Naive thymus-derived CD4-positive, alpha-beta T cell (primary cell): ENCODE measurements at regions not wholly inside any gene's neighbourhood (a gene's known extent, or its start where the extent isn't known, plus 50 kb on each side); places are given as distances from the start of the nearest gene placed in this dataset.
A peak's percentile ranks its signal among the peaks of the same experiment; 100 is the strongest.

Source experiments
- ATAC-seq: fragments of 150-1000 bp; cut with Tn5 transposase; 2 replicates; pipeline ENCODE4 v1.10.0; 2021; ENCODE audit warnings: mild to moderate bottlenecking, moderate library complexity
- CTCF ChIA-PET: fragments of 350-600 bp; sonication (Branson Sonifier 250); formaldehyde crosslinking; loops from one replicate; lab custom pipeline; 2021; ENCODE audit warnings: antibody characterized with exemption; lab: Charles Lee
- POLR2A ChIA-PET: fragments of 350-600 bp; sonication (Branson Sonifier 250); formaldehyde crosslinking; loops from one replicate; lab custom pipeline; 2021; ENCODE audit warnings: antibody characterized with exemption, inconsistent platforms; lab: Charles Lee
- DNase-seq, 9 donors: peaks; one replicate each; pipeline versions ENCODE4 v3.0.0 to v3.0.0-alpha.2; 2020 to 2022; ENCODE audit warnings: mixed read lengths in 1 of 9
- H3K27ac ChIP-seq: one replicate; pipeline ENCODE4 v1.7.0; 2013; ENCODE audit warnings: mild to moderate bottlenecking, low read depth, low read length, moderate library complexity
- H3K27me3 ChIP-seq, 2 donors: one replicate each; pipeline ENCODE4 v1.7.0; 2013; ENCODE audit warnings: low read length in 2 of 2, mild to moderate bottlenecking in 2 of 2, moderate library complexity in 2 of 2; ENCODE audit not compliant: control insufficient read depth in 2 of 2, insufficient read depth in 2 of 2
- H3K36me3 ChIP-seq, 3 experiments: 1 replicate in 2 of 3; 2 replicates in 1 of 3; pipeline ENCODE4 v1.7.0; 2013; ENCODE audit warnings: low read length in 3 of 3, mild to moderate bottlenecking in 3 of 3, moderate library complexity in 1 of 3; ENCODE audit not compliant: insufficient read depth in 3 of 3, control insufficient read depth in 2 of 3
- H3K4me1 ChIP-seq, 2 donors: one replicate each; pipeline ENCODE4 v1.7.0; 2013; ENCODE audit warnings: low read length in 2 of 2, mild to moderate bottlenecking in 2 of 2, moderate library complexity in 1 of 2; ENCODE audit not compliant: control insufficient read depth in 2 of 2, insufficient read depth in 2 of 2
- H3K4me3 ChIP-seq: 2 replicates; pipeline ENCODE4 v1.7.0; 2013; ENCODE audit warnings: mild to moderate bottlenecking, low read length
- H3K9me3 ChIP-seq, 3 experiments: 1 replicate in 2 of 3; 2 replicates in 1 of 3; pipeline ENCODE4 v1.7.0; 2013; ENCODE audit warnings: low read length in 3 of 3; ENCODE audit not compliant: control insufficient read depth in 2 of 3
- H3K27ac Mint-ChIP-seq, 9 donors: one replicate each; pipeline ENCODE4 v1.8.0; 2020 to 2022; ENCODE audit warnings: mixed read lengths in 9 of 9, mild to moderate bottlenecking in 8 of 9, moderate library complexity in 5 of 9, inconsistent platforms in 2 of 9
- H3K27me3 Mint-ChIP-seq, 5 donors: one replicate each; pipeline ENCODE4 v1.8.0; 2021 to 2022; ENCODE audit warnings: mixed read lengths in 5 of 5, mild to moderate bottlenecking in 1 of 5
- H3K36me3 Mint-ChIP-seq, 5 donors: one replicate each; pipeline ENCODE4 v1.8.0; 2020 to 2022; ENCODE audit warnings: mixed read lengths in 5 of 5, mild to moderate bottlenecking in 3 of 5, inconsistent platforms in 1 of 5
- H3K4me1 Mint-ChIP-seq, 7 donors: one replicate each; pipeline ENCODE4 v1.8.0; 2020 to 2022; ENCODE audit warnings: mixed read lengths in 7 of 7, mild to moderate bottlenecking in 3 of 7, inconsistent platforms in 1 of 7
- H3K4me3 Mint-ChIP-seq, 10 donors: one replicate each; pipeline ENCODE4 v1.8.0; 2020 to 2022; ENCODE audit warnings: mild to moderate bottlenecking in 10 of 10, mixed read lengths in 10 of 10, moderate library complexity in 6 of 10, inconsistent platforms in 2 of 10
- H3K9me3 Mint-ChIP-seq, 11 donors: one replicate each; pipeline ENCODE4 v1.8.0; 2020 to 2022; ENCODE audit warnings: mixed read lengths in 11 of 11, mild to moderate bottlenecking in 4 of 11, inconsistent platforms in 1 of 11, moderate library complexity in 1 of 11
- intact Hi-C, 2 donors: fragments of 100-400 bp; cut with micrococcal nuclease; formaldehyde crosslinking; loops; one replicate each; pipeline ENCODE4 v1.15.1; 2023

- ATAC-seq (no peak), DNase-seq (no peak)
- POLR2A ChIA-PET = no interaction called here
- Histone ChIP-seq H3K9me3 (no peaks in the 10 kb centered on the region), H3K4me3 (no peak overlapping the region), H3K36me3 (no peaks in the 10 kb centered on the region), H3K27ac (no peak overlapping the region), H3K4me1 (no peaks in the 10 kb centered on the region), H3K27me3 (no peaks in the 10 kb centered on the region)
- CTCF ChIA-PET = interaction anchor here (0.8 kb wide), 1 partner anchor 10 kb away, joined by 4 read pairs; no protein-coding TSS in a partner anchor
- Mint-ChIP-seq H3K27ac (no peak overlapping the region), H3K4me1 (no peaks in the 10 kb centered on the region), H3K27me3 (peaks cover 0 to 43% (median 13%) of the 10 kb centered on the region in 5 donors), H3K9me3 (peaks cover 0 to 2% (median 0%) of the 10 kb centered on the region in 11 donors), H3K4me3 (no peak overlapping the region), H3K36me3 (no peaks in the 10 kb centered on the region)
- intact Hi-C loops = no loop called here
Observed at GRCh38 chr3:30188713-30189112, 417.7 kb upstream of the TGFBR2 start.

GRCh38 chr3:30189900-30190299 lies 416.5 kb upstream of the TGFBR2 start:
- Mint-ChIP-seq H3K36me3 (no peaks in the 10 kb centered on the region), H3K9me3 (peaks cover 0 to 2% (median 0%) of the 10 kb centered on the region in 11 donors), H3K27ac (no peak overlapping the region), H3K27me3 (peaks cover 0 to 41% (median 13%) of the 10 kb centered on the region in 5 donors), H3K4me3 (no peak overlapping the region), H3K4me1 (no peaks in the 10 kb centered on the region)
- DNase-seq (no peak), ATAC-seq (no peak)
- intact Hi-C loops = loop anchor here in 1 of 2 donors (10.0 kb wide), 1 partner anchor 325 kb away; no protein-coding TSS in a partner anchor
- Histone ChIP-seq H3K27me3 (no peaks in the 10 kb centered on the region), H3K27ac (no peak overlapping the region), H3K4me1 (no peaks in the 10 kb centered on the region), H3K36me3 (no peaks in the 10 kb centered on the region), H3K9me3 (no peaks in the 10 kb centered on the region), H3K4me3 (no peak overlapping the region)
- POLR2A ChIA-PET = no interaction called here
- CTCF ChIA-PET = no interaction called here

- Histone ChIP-seq H3K27ac (no peak overlapping the region), H3K27me3 (no peaks in the 10 kb centered on the region), H3K4me1 (no peaks in the 10 kb centered on the region), H3K4me3 (no peak overlapping the region), H3K9me3 (no peaks in the 10 kb centered on the region), H3K36me3 (no peaks in the 10 kb centered on the region)
- ChIA-PET POLR2A (interaction anchor here (0.6 kb wide), 1 partner anchor 323 kb away, joined by 3 read pairs; no protein-coding TSS in a partner anchor), CTCF (interaction anchor here (0.7 kb wide), 1 partner anchor 940 kb away, joined by 3 read pairs; no protein-coding TSS in a partner anchor)
- no peak for DNase-seq
- Mint-ChIP-seq H3K27ac (no peak overlapping the region), H3K36me3 (no peaks in the 10 kb centered on the region), H3K27me3 (peaks cover 0 to 35% (median 4%) of the 10 kb centered on the region in 5 donors), H3K9me3 (peaks cover 0 to 2% (median 0%) of the 10 kb centered on the region in 11 donors), H3K4me3 (no peak overlapping the region), H3K4me1 (peaks cover 0 to 5% (median 0%) of the 10 kb centered on the region in 7 donors)
- no peak for ATAC-seq
- intact Hi-C loops = loop anchor here in 1 of 2 donors (10.0 kb wide), 1 partner anchor 321 kb away; no protein-coding TSS in a partner anchor
Observed at GRCh38 chr3:30193625-30194044, 412.8 kb upstream of the TGFBR2 start.

- H3K4me1 Mint-ChIP-seq = peaks cover 0 to 7% (median 4%) of the 10 kb centered on the region in 7 donors
- H3K9me3 Mint-ChIP-seq = no peaks in the 10 kb centered on the region
- no peaks in the 10 kb centered on the region for H3K36me3 Mint-ChIP-seq
- H3K4me3 Mint-ChIP-seq = no peak overlapping the region
- no peaks in the 10 kb centered on the region for H3K27me3 ChIP-seq
- H3K27ac Mint-ChIP-seq = no peak overlapping the region
- ChIA-PET POLR2A (no interaction called here), CTCF (interaction anchor here (0.6 to 1.9 kb wide), 2 partner anchors 9 to 1786 kb away, joined by 3 to 5 read pairs; partner anchors contain the start of gene ZNF860)
- H3K4me3 ChIP-seq = no peak overlapping the region
- H3K27me3 Mint-ChIP-seq = peaks cover 0 to 28% (median 0%) of the 10 kb centered on the region in 5 donors
- no peak for ATAC-seq
- DNase-seq = no peak
- no peaks in the 10 kb centered on the region for H3K9me3 ChIP-seq
- intact Hi-C loops = loop anchor here (5.0 to 10.0 kb wide), 3 partner anchors 319 to 1278 kb away; no protein-coding TSS in a partner anchor
- H3K4me1 ChIP-seq = no peaks in the 10 kb centered on the region
- no peak overlapping the region for H3K27ac ChIP-seq
- H3K36me3 ChIP-seq = no peaks in the 10 kb centered on the region
Observed at GRCh38 chr3:30195352-30195751, 411.0 kb upstream of the TGFBR2 start.

GRCh38 chr3:30198162-30198561 lies 408.2 kb upstream of the TGFBR2 start:
- H3K27ac Mint-ChIP-seq = peak overlapping the region in 1 of 9 donors; percentile 34
- H3K36me3 Mint-ChIP-seq = no peaks in the 10 kb centered on the region
- DNase-seq (no peak), ATAC-seq (no peak)
- Histone ChIP-seq H3K4me1 (no peaks in the 10 kb centered on the region), H3K36me3 (no peaks in the 10 kb centered on the region), H3K27ac (no peak overlapping the region), H3K27me3 (no peaks in the 10 kb centered on the region), H3K4me3 (no peak overlapping the region), H3K9me3 (no peaks in the 10 kb centered on the region)
- H3K9me3 Mint-ChIP-seq = peaks cover 0 to 2% (median 0%) of the 10 kb centered on the region in 11 donors
- CTCF ChIA-PET = interaction anchor here (0.6 to 2.8 kb wide), 16 partner anchors 23 to 1021 kb away, joined by 3 to 20 read pairs (median 4); no protein-coding TSS in a partner anchor
- H3K27me3 Mint-ChIP-seq = peaks cover 0 to 14% (median 0%) of the 10 kb centered on the region in 5 donors
- POLR2A ChIA-PET = interaction anchor here (0.6 to 1.1 kb wide), 4 partner anchors 127 to 494 kb away, joined by 3 to 7 read pairs (median 4); no protein-coding TSS in a partner anchor
- intact Hi-C loops = loop anchor here (2.0 to 10.0 kb wide), 5 partner anchors 317 to 1281 kb away; no protein-coding TSS in a partner anchor
- H3K4me1 Mint-ChIP-seq = peaks cover 0 to 7% (median 4%) of the 10 kb centered on the region in 7 donors
- no peak overlapping the region for H3K4me3 Mint-ChIP-seq

GRCh38 chr3:30199096-30199759 lies 407.2 kb upstream of the TGFBR2 start:
- H3K4me3 ChIP-seq = no peak overlapping the region
- Mint-ChIP-seq H3K27ac (no peak overlapping the region), H3K27me3 (peaks cover 0 to 6% (median 0%) of the 10 kb centered on the region in 5 donors), H3K4me3 (no peak overlapping the region), H3K36me3 (no peaks in the 10 kb centered on the region), H3K9me3 (peaks cover 0 to 3% (median 0%) of the 10 kb centered on the region in 11 donors), H3K4me1 (peaks cover 0 to 7% (median 4%) of the 10 kb centered on the region in 7 donors)
- DNase-seq (peak; percentile 25 to 66 (median 58)), ATAC-seq (peak; percentile 61)
- H3K36me3 ChIP-seq = no peaks in the 10 kb centered on the region
- POLR2A ChIA-PET = interaction anchor here (0.5 to 0.9 kb wide), 2 partner anchors 37 to 493 kb away, joined by 3 to 4 read pairs; no protein-coding TSS in a partner anchor
- no peaks in the 10 kb centered on the region for H3K9me3 ChIP-seq
- no peaks in the 10 kb centered on the region for H3K27me3 ChIP-seq
- intact Hi-C loops = loop anchor here (1.0 to 10.0 kb wide), 11 partner anchors 86 to 1282 kb away; no protein-coding TSS in a partner anchor
- no peak overlapping the region for H3K27ac ChIP-seq
- no peaks in the 10 kb centered on the region for H3K4me1 ChIP-seq
- CTCF ChIA-PET = interaction anchor here (0.7 to 2.8 kb wide), 26 partner anchors 10 to 1019 kb away, joined by 3 to 20 read pairs (median 4); no protein-coding TSS in a partner anchor
